Spleen (tissue), 11 donors: ENCODE measurements at regions not wholly inside any gene's neighbourhood (a gene's known extent, or its start where the extent isn't known, plus 50 kb on each side); places are given as distances from the start of the nearest gene placed in this dataset.

Experiments
- DNase-seq: peaks from one replicate; pipeline ENCODE4 v3.0.0-alpha.2; 2020
- H3K27ac ChIP-seq, 8 donors: fragments of 200-600 bp; sonication (generic) in 7 of 8; 1 replicate in 4 of 8; 2 replicates in 4 of 8; pipeline versions ENCODE4 v1.5.0 to v1.8.0; 2016 to 2021; ENCODE audit warnings: inconsistent platforms in 4 of 8, mild to moderate bottlenecking in 4 of 8, moderate library complexity in 1 of 8
- H3K27me3 ChIP-seq, 7 donors: fragments of 200-600 bp; sonication (generic) in 6 of 7; replicated peaks in 1 of 7; 1 replicate in 4 of 7; 2 replicates in 3 of 7; pipeline versions ENCODE4 v1.5.0 to v1.8.0; 2016 to 2021; ENCODE audit warnings: inconsistent platforms in 3 of 7, mild to moderate bottlenecking in 1 of 7
- H3K36me3 ChIP-seq, 6 donors: fragments of 200-600 bp; sonication (generic) in 5 of 6; 1 replicate in 4 of 6; 2 replicates in 2 of 6; pipeline versions ENCODE4 v1.5.0 to v1.8.0; 2016 to 2021; ENCODE audit warnings: inconsistent platforms in 2 of 6
- H3K4me1 ChIP-seq, 6 donors: fragments of 200-600 bp; sonication (generic) in 5 of 6; 1 replicate in 3 of 6; 2 replicates in 3 of 6; pipeline versions ENCODE4 v1.5.0 to v1.8.0; 2016 to 2021; ENCODE audit warnings: inconsistent platforms in 3 of 6
- H3K4me3 ChIP-seq, 8 donors: fragments of 200-600 bp; sonication (generic) in 7 of 8; 1 replicate in 4 of 8; 2 replicates in 4 of 8; pipeline versions ENCODE4 v1.5.0 to v1.8.0; 2016 to 2021; ENCODE audit warnings: inconsistent platforms in 4 of 8, mild to moderate bottlenecking in 4 of 8, moderate library complexity in 2 of 8
- H3K9me3 ChIP-seq, 8 donors: fragments of 200-600 bp; sonication (generic) in 7 of 8; 1 replicate in 4 of 8; 2 replicates in 4 of 8; pipeline versions ENCODE4 v1.5.0 to v1.8.0; 2016 to 2021; ENCODE audit warnings: inconsistent platforms in 4 of 8
- CTCF ChIP-seq, 11 experiments: fragments of 200-600 bp in 7 of 11; fragments of 450-650 bp in 4 of 11; sonication (generic) in 4 of 11; IDR thresholded peaks in 8 of 11; conservative IDR thresholded peaks in 3 of 11; 1 replicate in 7 of 11; 2 replicates in 4 of 11; pipeline versions ENCODE4 v1.4.0 to v1.8.0; 2016 to 2021; ENCODE audit warnings: antibody characterized with exemption in 11 of 11, inconsistent platforms in 4 of 11, mild to moderate bottlenecking in 1 of 11
- POLR2A ChIP-seq, 3 donors: fragments of 450-650 bp; IDR thresholded peaks; one replicate each; pipeline ENCODE4 v1.5.1; 2017; ENCODE audit warnings: antibody characterized with exemption in 3 of 3, mild to moderate bottlenecking in 1 of 3
- POLR2AphosphoS5 ChIP-seq, 3 donors: sonication (generic); formaldehyde crosslinking; IDR thresholded peaks; one replicate each; pipeline ENCODE4 v1.5.1; 2017; ENCODE audit warnings: antibody characterized with exemption in 3 of 3
- WGBS, 5 donors: extraction: QIAGEN DNeasy Blood & Tissue Kit in 3 of 5; methylation state at CpG; one replicate each; pipeline versions ENCODE4 v1.1.5 to v1.1.7; 2013 to 2018; 5-methylcytosine and 5-hydroxymethylcytosine counted together
- intact Hi-C: fragments of 100-400 bp; cut with DNase I; formaldehyde crosslinking; loops from one replicate; pipeline ENCODE4 v1.15.0; 2023; ENCODE audit warnings: low total_unique reads
- donor health status: healthy with polysubstance abuse.
- donor health status: DM: no; HTN: no; CAD: no; lungs with moderate emphysema.
- donor health status: DM: no; HTN: no; CAD: no.
- donor health status: Bipolar disorder and iron deficiency.
- donor health status: healthy.
- donor health status: DM: no; HTN: no; CAD: no.
- donor health status: DM: yes; HTN: yes; CAD: no.

GRCh38 chr1:163772246-163772645 is 450.5 kb downstream of the NUF2 start:
- Histone ChIP-seq H3K27ac (no peak overlapping the region), H3K4me1 (no peaks in the 10 kb centered on the region), H3K36me3 (no peaks in the 10 kb centered on the region), H3K4me3 (no peak overlapping the region), H3K9me3 (peaks cover 0 to 5% (median 0%) of the 10 kb centered on the region in 8 donors), H3K27me3 (no peaks in the 10 kb centered on the region)
- TF ChIP-seq POLR2AphosphoS5 (IDR thresholded peaks at IDR 0.05) (no peak), POLR2A (IDR thresholded peaks at IDR 0.05) (no peak), CTCF (IDR thresholded peaks at IDR 0.05 in 8 of 11, conservative IDR thresholded peaks at IDR 0.05 in 3 of 11) (no peak)
- no peak for DNase-seq
- WGBS, 5 donors, result 85 to 98% (median 89%) methylated on average over 1 of the region's 1 CpG
- intact Hi-C loops, result no loop called here

- TF ChIP-seq POLR2AphosphoS5 (IDR thresholded peaks at IDR 0.05) (no peak), CTCF (IDR thresholded peaks at IDR 0.05 in 8 of 11, conservative IDR thresholded peaks at IDR 0.05 in 3 of 11) (no peak), POLR2A (IDR thresholded peaks at IDR 0.05) (no peak)
- Histone ChIP-seq H3K9me3 (peaks cover 0 to 12% (median 5%) of the 10 kb centered on the region in 8 donors), H3K4me1 (no peaks in the 10 kb centered on the region), H3K27me3 (no peaks in the 10 kb centered on the region), H3K27ac (no peak overlapping the region), H3K4me3 (no peak overlapping the region), H3K36me3 (no peaks in the 10 kb centered on the region)
- intact Hi-C loops, result no loop called here
- no peak for DNase-seq
- 88 to 97% (median 91%) methylated on average over 2 of the region's 2 CpGs for WGBS, 5 donors
These were observed 451.6 kb downstream of the NUF2 start for GRCh38 chr1:163773396-163773795.

GRCh38 chr1:163774401-163774945 is 452.7 kb downstream of the NUF2 start:
- H3K36me3 ChIP-seq, result no peaks in the 10 kb centered on the region
- no peak overlapping the region for H3K27ac ChIP-seq
- WGBS, 5 donors, result 85 to 93% (median 87%) methylated on average over 9 of the region's 9 CpGs
- TF ChIP-seq POLR2AphosphoS5 (IDR thresholded peaks at IDR 0.05), result no peak
- TF ChIP-seq CTCF (IDR thresholded peaks at IDR 0.05 in 8 of 11, conservative IDR thresholded peaks at IDR 0.05 in 3 of 11), result no peak
- no peak for TF ChIP-seq POLR2A (IDR thresholded peaks at IDR 0.05)
- intact Hi-C loops, result no loop called here
- DNase-seq, result no peak
- no peak overlapping the region for H3K4me3 ChIP-seq
- no peaks in the 10 kb centered on the region for H3K4me1 ChIP-seq
- no peaks in the 10 kb centered on the region for H3K27me3 ChIP-seq
- peaks cover 0 to 19% (median 10%) of the 10 kb centered on the region in 8 donors for H3K9me3 ChIP-seq

GRCh38 chr1:163774978-163775620 is 453.3 kb downstream of the NUF2 start:
- Histone ChIP-seq H3K9me3 (peaks cover 0 to 21% (median 13%) of the 10 kb centered on the region in 8 donors), H3K27ac (no peak overlapping the region), H3K4me1 (no peaks in the 10 kb centered on the region), H3K4me3 (no peak overlapping the region), H3K36me3 (no peaks in the 10 kb centered on the region), H3K27me3 (no peaks in the 10 kb centered on the region)
- no peak for TF ChIP-seq POLR2AphosphoS5 (IDR thresholded peaks at IDR 0.05)
- no peak for TF ChIP-seq POLR2A (IDR thresholded peaks at IDR 0.05)
- TF ChIP-seq CTCF (IDR thresholded peaks at IDR 0.05 in 8 of 11, conservative IDR thresholded peaks at IDR 0.05 in 3 of 11), result no peak
- DNase-seq, result no peak
- 34 to 40% (median 39%) methylated on average over 8 of the region's 8 CpGs for WGBS, 5 donors
- intact Hi-C loops, result no loop called here
